ENCODE measurements at regions not wholly inside any gene's neighbourhood (a gene's known extent, or its start where the extent isn't known, plus 50 kb on each side); places are given as distances from the start of the nearest gene placed in this dataset.

DNA sequence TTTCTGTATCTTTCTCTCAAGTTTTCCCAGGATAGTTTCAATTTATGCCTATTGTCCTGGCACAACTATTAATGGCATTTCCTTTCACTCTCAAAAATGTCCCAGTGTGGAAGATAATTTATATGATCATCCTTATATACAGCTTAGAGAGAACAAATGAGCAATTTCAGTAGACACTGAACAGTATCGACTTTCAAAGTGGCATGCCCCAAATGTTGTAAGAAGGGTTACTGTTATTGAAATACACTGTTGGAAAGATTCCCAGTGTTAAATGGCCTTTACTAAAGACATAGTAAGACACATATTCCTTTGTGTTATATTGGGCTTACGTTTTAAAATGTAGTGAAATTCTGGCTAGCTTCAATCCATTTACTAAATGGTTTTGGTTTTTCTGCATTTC is 202.3 kb upstream of the CDKN3 start:
- ATAC-seq (ENCODE audit: low read depth) (no peak), DNase-seq (no peak)
- no peak overlapping the region for H3K4me3 Mint-ChIP-seq
- TF ChIP-seq, protein P1, sequence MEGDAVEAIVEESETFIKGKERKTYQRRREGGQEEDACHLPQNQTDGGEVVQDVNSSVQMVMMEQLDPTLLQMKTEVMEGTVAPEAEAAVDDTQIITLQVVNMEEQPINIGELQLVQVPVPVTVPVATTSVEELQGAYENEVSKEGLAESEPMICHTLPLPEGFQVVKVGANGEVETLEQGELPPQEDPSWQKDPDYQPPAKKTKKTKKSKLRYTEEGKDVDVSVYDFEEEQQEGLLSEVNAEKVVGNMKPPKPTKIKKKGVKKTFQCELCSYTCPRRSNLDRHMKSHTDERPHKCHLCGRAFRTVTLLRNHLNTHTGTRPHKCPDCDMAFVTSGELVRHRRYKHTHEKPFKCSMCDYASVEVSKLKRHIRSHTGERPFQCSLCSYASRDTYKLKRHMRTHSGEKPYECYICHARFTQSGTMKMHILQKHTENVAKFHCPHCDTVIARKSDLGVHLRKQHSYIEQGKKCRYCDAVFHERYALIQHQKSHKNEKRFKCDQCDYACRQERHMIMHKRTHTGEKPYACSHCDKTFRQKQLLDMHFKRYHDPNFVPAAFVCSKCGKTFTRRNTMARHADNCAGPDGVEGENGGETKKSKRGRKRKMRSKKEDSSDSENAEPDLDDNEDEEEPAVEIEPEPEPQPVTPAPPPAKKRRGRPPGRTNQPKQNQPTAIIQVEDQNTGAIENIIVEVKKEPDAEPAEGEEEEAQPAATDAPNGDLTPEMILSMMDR (IDR thresholded peaks at IDR 0.05) = no peak
- ChIA-PET CTCF (no interaction called here), POLR2A (interaction anchor here (0.6 kb wide), 1 partner anchor 27 kb away, joined by 8 read pairs; no protein-coding TSS in a partner anchor)
- H3K27me3 Mint-ChIP-seq = peaks cover 4% of the 10 kb centered on the region
- H3K4me1 Mint-ChIP-seq = no peaks in the 10 kb centered on the region
- intact Hi-C loops (cut with micrococcal nuclease) = no loop called here
- H3K9me3 Mint-ChIP-seq = peaks cover 9% of the 10 kb centered on the region
- no peaks in the 10 kb centered on the region for H3K36me3 Mint-ChIP-seq (ENCODE audit: low read depth)
- no peak overlapping the region for H3K27ac Mint-ChIP-seq

DNA sequence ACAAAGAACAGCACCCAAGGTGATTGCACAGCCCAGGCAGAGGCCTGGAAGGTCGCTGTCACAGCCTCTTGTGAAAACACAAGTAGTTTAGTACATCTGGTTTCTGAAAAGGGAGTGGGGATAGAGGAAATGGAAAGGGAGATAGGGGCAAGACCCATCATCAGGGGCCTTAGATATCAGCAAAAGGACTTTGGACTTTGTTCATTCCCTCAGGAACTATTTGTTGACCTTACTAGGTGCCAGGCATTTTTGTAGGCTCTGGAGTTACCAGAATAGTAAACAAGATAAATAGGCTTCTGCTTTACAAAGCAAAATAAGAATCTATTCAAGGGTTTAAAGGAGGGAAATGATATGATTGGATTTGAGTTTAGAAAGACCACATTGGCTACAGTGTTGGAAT is 199.4 kb upstream of the CDKN3 start:
- no peaks in the 10 kb centered on the region for H3K36me3 Mint-ChIP-seq (ENCODE audit: low read depth)
- ATAC-seq (ENCODE audit: low read depth) (no peak), DNase-seq (no peak)
- H3K4me1 Mint-ChIP-seq = no peaks in the 10 kb centered on the region
- POLR2A ChIA-PET = no interaction called here
- H3K27ac Mint-ChIP-seq = no peak overlapping the region
- peaks cover 9% of the 10 kb centered on the region for H3K9me3 Mint-ChIP-seq
- H3K4me3 Mint-ChIP-seq = no peak overlapping the region
- intact Hi-C loops (cut with micrococcal nuclease) = no loop called here
- TF ChIP-seq, protein P1 (IDR thresholded peaks at IDR 0.05) = no peak
- CTCF ChIA-PET = no interaction called here
- peaks cover 1% of the 10 kb centered on the region for H3K27me3 Mint-ChIP-seq

DNA sequence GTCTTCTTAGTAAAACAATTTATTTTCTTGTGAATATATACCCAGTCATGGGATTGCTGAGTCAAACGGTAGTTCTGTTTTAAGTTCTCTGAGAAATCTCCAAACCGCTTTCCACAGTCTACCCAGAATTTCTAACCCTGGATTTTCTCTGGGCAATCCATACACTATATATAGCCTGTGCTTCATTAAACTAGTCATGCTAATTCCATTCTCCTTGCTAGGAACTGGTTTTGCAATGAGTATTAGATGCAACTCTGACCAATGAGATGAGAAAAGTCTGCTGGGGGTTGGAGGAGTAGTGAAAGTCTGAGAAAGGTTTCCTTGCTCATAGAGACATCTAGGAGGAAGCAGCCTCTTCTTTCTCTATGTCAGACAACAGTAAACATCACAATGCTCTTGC is 196.1 kb upstream of the CDKN3 start:
- CTCF ChIA-PET = no interaction called here
- peaks cover 9% of the 10 kb centered on the region for H3K9me3 Mint-ChIP-seq
- H3K4me1 Mint-ChIP-seq = no peaks in the 10 kb centered on the region
- POLR2A ChIA-PET = no interaction called here
- H3K27ac Mint-ChIP-seq = no peak overlapping the region
- H3K27me3 Mint-ChIP-seq = no peaks in the 10 kb centered on the region
- TF ChIP-seq, protein P1 (IDR thresholded peaks at IDR 0.05) = no peak
- H3K36me3 Mint-ChIP-seq (ENCODE audit: low read depth) = no peaks in the 10 kb centered on the region
- no peak for DNase-seq
- intact Hi-C loops (cut with micrococcal nuclease) = no loop called here
- no peak for ATAC-seq (ENCODE audit: low read depth)
- H3K4me3 Mint-ChIP-seq = no peak overlapping the region

DNA sequence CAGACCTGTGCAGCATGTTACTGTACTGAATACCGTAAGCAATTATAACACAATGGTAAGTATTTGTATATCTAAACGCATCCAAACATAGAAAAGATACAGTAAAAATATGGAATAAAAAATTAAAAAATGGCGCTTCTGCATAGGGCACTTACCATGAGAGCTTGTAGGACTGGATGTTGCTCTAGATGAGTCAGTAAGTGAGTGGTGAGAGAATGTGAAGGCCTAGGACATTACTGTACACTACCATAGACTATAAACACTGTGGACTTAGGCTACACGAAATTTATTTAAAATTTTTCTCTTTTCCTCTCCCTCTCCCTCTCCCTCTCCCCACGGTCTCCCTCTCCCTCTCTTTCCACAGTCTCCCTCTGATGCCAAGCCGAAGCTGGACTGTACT is 194.5 kb upstream of the CDKN3 start:
- no peaks in the 10 kb centered on the region for H3K36me3 Mint-ChIP-seq (ENCODE audit: low read depth)
- peaks cover 8% of the 10 kb centered on the region for H3K9me3 Mint-ChIP-seq
- ChIA-PET POLR2A (no interaction called here), CTCF (no interaction called here)
- H3K4me3 Mint-ChIP-seq = no peak overlapping the region
- intact Hi-C loops (cut with micrococcal nuclease) = no loop called here
- H3K4me1 Mint-ChIP-seq = no peaks in the 10 kb centered on the region
- ATAC-seq (ENCODE audit: low read depth) = no peak
- TF ChIP-seq, protein P1 (IDR thresholded peaks at IDR 0.05) = no peak
- DNase-seq = no peak
- H3K27ac Mint-ChIP-seq = no peak overlapping the region
- peaks cover 6% of the 10 kb centered on the region for H3K27me3 Mint-ChIP-seq

DNA sequence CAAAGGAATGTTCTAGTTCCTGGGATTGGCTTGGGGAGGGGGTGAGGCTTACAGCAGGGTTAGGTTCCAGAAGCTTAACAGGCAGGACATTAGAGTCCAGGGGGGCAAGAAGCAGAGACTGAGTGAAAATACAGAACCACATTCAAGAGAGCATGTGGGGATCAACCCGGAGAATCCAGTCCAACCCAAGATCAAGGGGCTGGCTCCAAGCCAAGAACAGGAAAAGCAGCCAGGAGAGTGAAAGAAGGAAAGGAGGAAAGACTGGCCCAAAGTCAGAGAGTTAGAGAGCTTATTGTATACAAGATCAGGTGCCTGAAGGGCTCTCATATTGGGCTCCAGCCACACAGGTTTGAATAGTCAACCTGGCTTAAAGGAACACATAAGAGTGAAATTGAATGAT is 190.3 kb upstream of the CDKN3 start:
- TF ChIP-seq, protein P1 (IDR thresholded peaks at IDR 0.05) = no peak
- H3K9me3 Mint-ChIP-seq = no peaks in the 10 kb centered on the region
- peaks cover 12% of the 10 kb centered on the region for H3K27me3 Mint-ChIP-seq
- ChIA-PET CTCF (no interaction called here), POLR2A (no interaction called here)
- ATAC-seq (ENCODE audit: low read depth) (no peak), DNase-seq (no peak)
- H3K4me3 Mint-ChIP-seq = no peak overlapping the region
- H3K36me3 Mint-ChIP-seq (ENCODE audit: low read depth) = no peaks in the 10 kb centered on the region
- H3K4me1 Mint-ChIP-seq = no peaks in the 10 kb centered on the region
- intact Hi-C loops (cut with micrococcal nuclease) = no loop called here
- H3K27ac Mint-ChIP-seq = no peak overlapping the region
